MM.1S (cell line): ENCODE measurements at regions not wholly inside any gene's neighbourhood (a gene's known extent, or its start where the extent isn't known, plus 50 kb on each side); places are given as distances from the start of the nearest gene placed in this dataset.

Source experiments
- CTCF ChIP-seq: fragments of 300-600 bp; sonication (generic); IDR thresholded peaks from 2 replicates; pipeline ENCODE4 v1.5.1; 2016; ENCODE audit warnings: antibody characterized with exemption, low read length, mixed read lengths
- EZH2 ChIP-seq: fragments of 300-600 bp; sonication (generic); optimal IDR thresholded peaks from 2 replicates; pipeline ENCODE3; 2017; ENCODE audit warnings: low read depth, mild to moderate bottlenecking, antibody characterized with exemption, low read length, mixed read lengths
- EZH2phosphoT487 ChIP-seq: fragments of 300-600 bp; sonication (generic); IDR thresholded peaks from 2 replicates; pipeline ENCODE4 v1.6.1; 2018; ENCODE audit warnings: antibody characterized with exemption, low read length

GRCh38 chr14:22476887-22477286 lies 112.1 kb downstream of the DAD1 start:
- TF ChIP-seq CTCF (no peak), EZH2phosphoT487 (no peak), EZH2 (no peak)
